Peyer's patch (tissue), 4 donors: ENCODE measurements at regions not wholly inside any gene's neighbourhood (a gene's known extent, or its start where the extent isn't known, plus 50 kb on each side); places are given as distances from the start of the nearest gene placed in this dataset.

Source experiments
- CTCF ChIP-seq, 6 experiments: fragments of 450-650 bp in 4 of 6; fragments of 200-600 bp in 2 of 6; sonication (generic) in 1 of 6; IDR thresholded peaks; one replicate each; pipeline ENCODE4 v1.5.1; 2017 to 2019; ENCODE audit warnings: antibody characterized with exemption in 6 of 6, mild to moderate bottlenecking in 3 of 6, moderate library complexity in 1 of 6
- POLR2A ChIP-seq, 2 donors: fragments of 450-650 bp; IDR thresholded peaks; one replicate each; pipeline ENCODE4 v1.5.1; 2017; ENCODE audit warnings: antibody characterized with exemption in 2 of 2, mild to moderate bottlenecking in 2 of 2, moderate library complexity in 2 of 2

GRCh38 chr5:165260426-165260825 is 1755.0 kb downstream of the MAT2B start:
- no peak for TF ChIP-seq CTCF (IDR thresholded peaks at IDR 0.05)
- TF ChIP-seq POLR2A (IDR thresholded peaks at IDR 0.05): no peak
